ENCODE measurements at regions not wholly inside any gene's neighbourhood (a gene's known extent, or its start where the extent isn't known, plus 50 kb on each side); places are given as distances from the start of the nearest gene placed in this dataset.
"Not testable (repeated sequence)": the region's sequence is repeated elsewhere in the genome, so short reads cannot be mapped to it uniquely, and the experiment has no call there.

DNA sequence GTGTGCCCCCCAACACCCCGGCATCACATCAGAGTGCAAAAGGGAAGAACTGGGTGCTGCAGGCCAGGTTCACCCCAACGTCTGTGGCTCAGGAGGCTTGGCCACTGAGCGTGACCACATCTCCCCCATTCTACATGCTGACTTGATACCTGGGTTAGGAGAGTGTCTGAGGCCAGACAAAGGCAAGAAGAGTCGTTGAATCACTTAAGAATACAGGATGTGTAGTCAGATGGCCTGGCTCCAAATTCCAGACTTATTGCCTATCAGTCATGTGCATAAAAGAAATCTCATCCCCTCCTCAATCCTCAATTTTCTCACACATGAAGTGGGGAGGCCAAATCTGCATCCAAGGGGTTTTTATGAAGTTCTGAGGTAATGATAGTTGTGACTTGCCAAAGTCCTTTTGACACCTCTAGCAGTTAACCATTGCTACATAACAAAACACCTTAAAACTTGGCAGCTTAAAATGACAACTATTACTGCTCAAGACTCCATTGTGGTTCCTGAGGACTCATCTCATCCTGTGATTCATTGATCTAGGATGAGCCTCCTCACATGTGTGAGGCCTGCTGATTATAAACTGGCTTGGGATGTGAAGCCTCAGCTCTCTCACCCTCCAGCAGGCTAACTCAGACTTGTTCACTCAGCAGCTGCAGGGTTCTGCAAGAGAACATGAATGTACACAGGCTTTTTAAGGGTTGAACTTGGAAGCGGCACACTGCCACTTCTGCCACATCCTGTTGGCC is 138.8 kb upstream of the TLE3 start:
- TF ChIP-seq, protein P1, sequence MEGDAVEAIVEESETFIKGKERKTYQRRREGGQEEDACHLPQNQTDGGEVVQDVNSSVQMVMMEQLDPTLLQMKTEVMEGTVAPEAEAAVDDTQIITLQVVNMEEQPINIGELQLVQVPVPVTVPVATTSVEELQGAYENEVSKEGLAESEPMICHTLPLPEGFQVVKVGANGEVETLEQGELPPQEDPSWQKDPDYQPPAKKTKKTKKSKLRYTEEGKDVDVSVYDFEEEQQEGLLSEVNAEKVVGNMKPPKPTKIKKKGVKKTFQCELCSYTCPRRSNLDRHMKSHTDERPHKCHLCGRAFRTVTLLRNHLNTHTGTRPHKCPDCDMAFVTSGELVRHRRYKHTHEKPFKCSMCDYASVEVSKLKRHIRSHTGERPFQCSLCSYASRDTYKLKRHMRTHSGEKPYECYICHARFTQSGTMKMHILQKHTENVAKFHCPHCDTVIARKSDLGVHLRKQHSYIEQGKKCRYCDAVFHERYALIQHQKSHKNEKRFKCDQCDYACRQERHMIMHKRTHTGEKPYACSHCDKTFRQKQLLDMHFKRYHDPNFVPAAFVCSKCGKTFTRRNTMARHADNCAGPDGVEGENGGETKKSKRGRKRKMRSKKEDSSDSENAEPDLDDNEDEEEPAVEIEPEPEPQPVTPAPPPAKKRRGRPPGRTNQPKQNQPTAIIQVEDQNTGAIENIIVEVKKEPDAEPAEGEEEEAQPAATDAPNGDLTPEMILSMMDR (IDR thresholded peaks at IDR 0.05; ENCODE audit: control extremely low read depth, extremely low read depth, low read depth, missing control alignments): no peak
- DNase-seq (ENCODE audit: extremely low spot score): no peak
- ChIA-PET POLR2A (no interaction called here), CTCF (no interaction called here)

DNA sequence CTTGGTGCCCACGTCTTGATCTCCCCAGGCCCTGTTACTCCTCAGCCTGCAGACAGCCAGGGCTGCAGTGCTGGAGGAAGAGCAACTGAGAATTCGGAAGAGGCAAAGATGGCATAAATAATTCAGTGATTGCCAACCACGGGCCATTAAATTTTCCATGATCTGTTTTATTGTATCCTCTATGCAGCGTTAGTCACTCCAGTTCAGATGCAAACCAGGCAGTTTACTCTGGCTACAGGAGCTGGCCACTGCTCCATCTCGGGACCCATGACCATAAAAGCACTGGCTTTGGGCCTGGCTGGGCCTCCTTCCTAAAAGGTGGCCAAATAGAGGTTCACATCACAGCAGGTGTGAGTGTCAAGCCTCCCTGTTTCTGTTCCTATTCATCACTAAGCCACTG is 137.6 kb upstream of the TLE3 start:
- POLR2A ChIA-PET: no interaction called here

DNA sequence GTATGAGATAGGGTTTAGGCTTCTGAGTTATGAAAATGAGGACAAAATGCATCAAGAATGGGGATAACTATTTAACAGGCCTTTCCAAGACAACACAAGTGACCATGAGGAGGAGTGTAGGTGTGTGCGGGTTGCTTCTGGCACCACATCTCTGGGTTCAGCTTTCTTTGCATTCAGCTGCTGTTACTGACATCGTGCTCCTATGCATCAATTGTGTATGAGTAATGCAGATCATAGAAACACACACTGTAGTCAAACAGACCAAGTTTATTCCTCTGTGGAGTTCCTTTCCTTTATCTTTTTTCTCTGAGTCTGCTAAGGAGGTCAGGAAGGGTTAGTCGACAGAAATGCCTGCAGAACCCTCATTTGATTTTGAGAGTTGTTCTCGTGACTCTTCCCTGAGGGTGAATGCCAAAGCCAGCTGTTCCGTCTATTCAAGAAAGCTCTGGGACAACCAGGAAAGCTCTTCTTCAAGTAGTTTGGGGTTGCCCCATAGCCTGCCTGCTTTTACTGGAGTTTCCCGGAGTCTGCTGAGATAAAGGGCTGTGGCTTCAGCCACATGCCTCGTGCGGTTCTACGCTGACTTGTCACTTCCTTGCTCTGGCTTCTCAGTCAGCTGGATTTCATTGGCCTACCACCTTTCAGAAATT is 136.7 kb upstream of the TLE3 start:
- POLR2A ChIA-PET: no interaction called here
- TF ChIP-seq, protein P1 (IDR thresholded peaks at IDR 0.05; ENCODE audit: control extremely low read depth, extremely low read depth, low read depth, missing control alignments): no peak
- no peak for DNase-seq (ENCODE audit: extremely low spot score)
- CTCF ChIA-PET: no interaction called here

More for the DNA sequence above, 137.6 kb upstream of the TLE3 start:
- CTCF ChIA-PET: no interaction called here
- TF ChIP-seq, protein P1 (IDR thresholded peaks at IDR 0.05; ENCODE audit: control extremely low read depth, extremely low read depth, low read depth, missing control alignments): no peak
- DNase-seq (ENCODE audit: extremely low spot score): no peak

DNA sequence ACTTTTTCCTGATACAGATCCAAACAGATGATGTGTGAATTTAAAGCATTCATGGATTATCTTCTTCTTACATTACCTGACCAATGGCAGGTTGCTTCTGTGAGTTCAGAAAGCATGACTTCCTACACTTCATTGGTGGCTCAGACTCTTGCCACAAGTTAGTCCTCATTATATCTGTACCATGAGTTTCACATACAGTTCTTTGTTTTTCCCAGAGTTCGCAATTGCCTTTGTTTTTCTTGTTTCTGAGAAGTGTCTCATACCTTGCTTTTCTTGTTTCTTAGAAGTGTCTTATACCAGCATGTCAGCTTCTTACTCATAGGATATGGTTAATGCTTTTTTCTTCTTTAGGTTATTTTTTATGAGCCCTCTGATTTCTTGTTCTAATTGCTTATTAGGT is 133.8 kb upstream of the TLE3 start:
- ChIA-PET POLR2A (no interaction called here), CTCF (no interaction called here)
- TF ChIP-seq, protein P1 (IDR thresholded peaks at IDR 0.05; ENCODE audit: control extremely low read depth, extremely low read depth, low read depth, missing control alignments): no peak
- DNase-seq (ENCODE audit: extremely low spot score): no peak

DNA sequence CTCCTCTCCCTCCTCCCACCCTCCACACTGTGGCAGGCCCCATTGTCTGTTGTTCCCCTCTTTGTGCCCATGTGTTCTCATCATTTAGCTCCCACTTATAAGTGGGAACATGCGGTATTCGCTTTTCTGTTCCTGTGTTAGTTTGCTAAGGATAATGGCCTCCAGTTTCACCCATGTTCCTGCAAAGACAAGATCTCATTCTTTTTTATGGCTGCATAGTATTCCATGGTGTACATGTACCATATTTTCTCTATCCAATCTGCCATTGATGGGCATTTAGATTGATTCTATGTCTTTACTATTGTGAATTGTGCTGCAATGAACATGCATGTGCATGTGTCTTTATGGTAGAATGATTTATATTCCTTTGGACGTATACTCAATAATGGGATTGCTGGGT is 130.2 kb upstream of the TLE3 start:
- CTCF ChIA-PET: interaction anchor here (1.0 to 1.9 kb wide), 3 partner anchors 10 to 213 kb away, joined by 3 to 4 read pairs (median 3); no protein-coding TSS in a partner anchor
- DNase-seq (ENCODE audit: extremely low spot score); POLR2A ChIA-PET: not testable (repeated sequence)

DNA sequence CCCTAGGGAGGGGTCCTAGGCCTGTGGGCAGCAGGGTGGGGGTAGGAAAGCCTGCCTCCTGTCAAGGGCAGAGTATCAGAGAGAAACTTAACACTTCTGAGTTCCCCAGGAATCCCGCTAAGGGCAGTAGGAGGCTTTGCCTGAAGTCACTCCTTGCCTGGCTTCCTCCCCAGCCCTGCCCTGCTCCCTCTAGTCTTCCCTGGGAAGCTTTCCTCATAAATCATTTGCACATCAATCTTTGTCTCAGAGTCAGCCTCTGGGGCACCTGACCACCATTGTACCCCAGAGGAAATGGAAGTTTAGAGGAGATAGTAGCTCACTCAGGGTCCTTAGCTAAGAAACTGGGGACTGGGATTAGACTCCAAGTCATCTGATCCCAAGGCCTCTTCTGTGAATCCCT is 129.4 kb upstream of the TLE3 start:
- TF ChIP-seq, protein P1 (IDR thresholded peaks at IDR 0.05; ENCODE audit: control extremely low read depth, extremely low read depth, low read depth, missing control alignments): no peak
- POLR2A ChIA-PET: no interaction called here
- CTCF ChIA-PET: interaction anchor here (1.0 to 1.9 kb wide), 3 partner anchors 11 to 19 kb away, joined by 3 to 4 read pairs (median 4); no protein-coding TSS in a partner anchor
- no peak for DNase-seq (ENCODE audit: extremely low spot score)

DNA sequence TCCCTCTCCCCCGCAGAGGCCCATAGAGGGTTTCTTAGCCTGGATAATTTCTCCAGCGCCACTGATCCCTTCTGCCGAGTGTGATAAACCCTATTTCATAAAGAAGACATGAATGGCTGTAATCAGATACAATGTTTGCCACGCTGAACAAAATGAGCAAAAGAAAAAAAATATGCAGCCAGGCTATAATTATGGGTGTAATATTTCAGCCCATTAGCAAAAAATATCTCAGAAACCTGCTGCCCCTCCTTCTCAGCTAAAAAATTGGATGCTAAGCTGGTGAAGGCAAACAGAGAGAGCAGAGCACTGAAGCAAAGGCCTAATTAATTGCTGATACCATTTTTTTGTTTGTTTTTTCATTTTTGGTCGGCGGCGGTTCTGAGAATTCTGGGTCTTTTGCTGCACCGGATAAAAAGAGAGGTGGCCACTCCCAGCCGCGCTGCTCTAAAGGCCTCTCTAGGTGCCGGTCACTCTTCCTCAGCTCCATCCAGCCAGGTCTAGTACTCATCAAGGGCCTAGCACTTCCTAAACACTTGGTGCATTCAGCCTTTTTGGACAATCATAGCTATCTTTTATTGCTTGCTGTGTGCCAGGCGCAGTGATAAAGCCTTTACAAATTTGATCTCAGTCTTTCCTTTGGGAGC is 128.7 kb upstream of the TLE3 start:
- POLR2A ChIA-PET: no interaction called here
- DNase-seq (ENCODE audit: extremely low spot score): no peak
- CTCF ChIA-PET: interaction anchor here (1.2 to 1.9 kb wide), 2 partner anchors 11 to 18 kb away, joined by 4 read pairs; no protein-coding TSS in a partner anchor
- TF ChIP-seq, protein P1 (IDR thresholded peaks at IDR 0.05; ENCODE audit: control extremely low read depth, extremely low read depth, low read depth, missing control alignments): no peak

All from GM10248 (cell line).